DND-41 (cell line): ENCODE measurements at regions not wholly inside any gene's neighbourhood (a gene's known extent, or its start where the extent isn't known, plus 50 kb on each side); places are given as distances from the start of the nearest gene placed in this dataset.

Experiments
- EZH2 ChIP-seq: IDR thresholded peaks from 3 replicates; pipeline ENCODE4 v1.6.1; 2012; ENCODE audit warnings: borderline replicate concordance, low read depth, mild to moderate bottlenecking, moderate library complexity, low read length, inconsistent platforms; ENCODE audit not compliant: severe bottlenecking
- TF ChIP-seq, protein P1 (sequence below): IDR thresholded peaks from 2 replicates; pipeline ENCODE4 v1.5.1; 2012; ENCODE audit warnings: borderline replicate concordance, low read length, moderate library complexity, mild to moderate bottlenecking; ENCODE audit not compliant: poor library complexity, severe bottlenecking; ENCODE audit errors: extremely low read depth

DNA sequence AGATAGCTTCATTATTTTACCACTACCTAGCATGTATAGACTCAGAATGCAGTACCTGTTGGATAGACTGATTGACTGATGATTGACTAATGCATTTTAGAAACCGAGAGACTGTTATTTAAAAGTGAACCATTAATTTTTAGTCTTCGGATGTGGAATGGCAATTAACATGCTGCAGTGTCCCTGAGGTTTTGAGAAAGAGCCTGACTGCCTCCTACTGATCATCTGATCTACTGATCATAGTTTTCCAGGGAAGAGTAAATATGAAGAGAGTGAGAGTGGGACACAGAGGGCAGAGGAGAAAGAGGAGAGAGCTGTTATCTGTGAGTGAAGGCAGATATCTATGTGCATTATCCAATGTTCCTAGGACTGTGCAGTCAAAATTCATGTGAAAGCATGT is 764.7 kb downstream of the TRIML1 start:
- TF ChIP-seq EZH2 = no peak
- TF ChIP-seq, protein P1, sequence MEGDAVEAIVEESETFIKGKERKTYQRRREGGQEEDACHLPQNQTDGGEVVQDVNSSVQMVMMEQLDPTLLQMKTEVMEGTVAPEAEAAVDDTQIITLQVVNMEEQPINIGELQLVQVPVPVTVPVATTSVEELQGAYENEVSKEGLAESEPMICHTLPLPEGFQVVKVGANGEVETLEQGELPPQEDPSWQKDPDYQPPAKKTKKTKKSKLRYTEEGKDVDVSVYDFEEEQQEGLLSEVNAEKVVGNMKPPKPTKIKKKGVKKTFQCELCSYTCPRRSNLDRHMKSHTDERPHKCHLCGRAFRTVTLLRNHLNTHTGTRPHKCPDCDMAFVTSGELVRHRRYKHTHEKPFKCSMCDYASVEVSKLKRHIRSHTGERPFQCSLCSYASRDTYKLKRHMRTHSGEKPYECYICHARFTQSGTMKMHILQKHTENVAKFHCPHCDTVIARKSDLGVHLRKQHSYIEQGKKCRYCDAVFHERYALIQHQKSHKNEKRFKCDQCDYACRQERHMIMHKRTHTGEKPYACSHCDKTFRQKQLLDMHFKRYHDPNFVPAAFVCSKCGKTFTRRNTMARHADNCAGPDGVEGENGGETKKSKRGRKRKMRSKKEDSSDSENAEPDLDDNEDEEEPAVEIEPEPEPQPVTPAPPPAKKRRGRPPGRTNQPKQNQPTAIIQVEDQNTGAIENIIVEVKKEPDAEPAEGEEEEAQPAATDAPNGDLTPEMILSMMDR = no peak
